HepG2 (cell line): ENCODE measurements at regions not wholly inside any gene's neighbourhood (a gene's known extent, or its start where the extent isn't known, plus 50 kb on each side); places are given as distances from the start of the nearest gene placed in this dataset.

Source experiments
- ASH2L ChIP-seq: fragments of 300-600, 200-600 bp; sonication (generic); IDR thresholded peaks from 2 replicates; pipeline ENCODE4 v1.7.0; 2017; ENCODE audit warnings: low read depth, mild to moderate bottlenecking, moderate library complexity, mixed read lengths, low read length; ENCODE audit not compliant: insufficient read length
- CC2D1A ChIP-seq: sonication (generic); formaldehyde crosslinking; IDR thresholded peaks from 2 replicates; pipeline ENCODE4 v1.8.1; 2023; ENCODE audit warnings: mild to moderate bottlenecking, missing genetic modification reagents
- CCDC6 ChIP-seq: sonication (generic); formaldehyde crosslinking; IDR thresholded peaks from 2 replicates; pipeline ENCODE4 v1.8.1; 2022; ENCODE audit warnings: mild to moderate bottlenecking, missing genetic modification reagents, moderate library complexity
- CTCF ChIP-seq: sonication (generic); formaldehyde crosslinking; IDR thresholded peaks from 2 replicates; pipeline ENCODE4 v1.5.0; 2020; ENCODE audit warnings: mild to moderate bottlenecking, missing genetic modification reagents, moderate library complexity
- HMGXB3 ChIP-seq: sonication (generic); formaldehyde crosslinking; IDR thresholded peaks from 2 replicates; pipeline ENCODE4 v1.4.0; 2020; ENCODE audit warnings: missing genetic modification reagents, borderline replicate concordance
- HOXA5 ChIP-seq: sonication (generic); formaldehyde crosslinking; IDR thresholded peaks from 2 replicates; pipeline ENCODE4 v1.4.0; 2020; ENCODE audit warnings: missing genetic modification reagents
- IRF2 ChIP-seq: IDR thresholded peaks from 2 replicates; pipeline ENCODE4 v1.6.1; 2018; ENCODE audit warnings: missing genetic modification reagents, missing compliant biosample characterization
- PHF21A ChIP-seq: sonication (generic); formaldehyde crosslinking; IDR thresholded peaks from 2 replicates; pipeline ENCODE4 v1.5.0; 2020; ENCODE audit warnings: mild to moderate bottlenecking, missing genetic modification reagents
- RAD21 ChIP-seq: fragments of 450-650 bp; formaldehyde crosslinking; IDR thresholded peaks from 2 replicates; pipeline ENCODE4 v1.5.0; 2020; ENCODE audit warnings: mild to moderate bottlenecking
- SP1 ChIP-seq, 2 experiments: fragments of 450-650 bp in 1 of 2; sonication (generic) in 1 of 2; formaldehyde crosslinking in 1 of 2; IDR thresholded peaks; 2 replicates each; pipeline versions ENCODE4 v1.4.0 to v1.6.1; 2016 to 2020; ENCODE audit warnings: missing genetic modification reagents in 1 of 2
- TCF7L2 ChIP-seq: IDR thresholded peaks from 2 replicates; pipeline ENCODE4 v1.6.1; 2011; ENCODE audit warnings: mild to moderate bottlenecking, low read depth, low read length, moderate library complexity
- THAP11 ChIP-seq: IDR thresholded peaks from 2 replicates; pipeline ENCODE4 v1.6.1; 2016; ENCODE audit warnings: missing biosample characterization, missing genetic modification reagents
- ZBTB26 ChIP-seq: IDR thresholded peaks from 2 replicates; pipeline ENCODE4 v1.6.1; 2016; ENCODE audit warnings: missing compliant biosample characterization, missing genetic modification reagents, borderline replicate concordance
- ZNF18 ChIP-seq: sonication (generic); formaldehyde crosslinking; IDR thresholded peaks from 2 replicates; pipeline ENCODE4 v1.8.0; 2022; ENCODE audit warnings: mild to moderate bottlenecking, missing genetic modification reagents; ENCODE audit not compliant: insufficient replicate concordance
- ZNF20 ChIP-seq: sonication (generic); formaldehyde crosslinking; IDR thresholded peaks from 2 replicates; pipeline ENCODE4 v1.4.0; 2020; ENCODE audit warnings: mild to moderate bottlenecking, moderate library complexity, missing genetic modification reagents
- ZNF501 ChIP-seq: sonication (generic); formaldehyde crosslinking; IDR thresholded peaks from 2 replicates; pipeline ENCODE4 v1.5.1; 2020; ENCODE audit warnings: mild to moderate bottlenecking, moderate library complexity, missing genetic modification reagents
- ZNF615 ChIP-seq: sonication (generic); formaldehyde crosslinking; IDR thresholded peaks from 2 replicates; pipeline ENCODE4 v1.5.0; 2020; ENCODE audit warnings: mild to moderate bottlenecking, missing genetic modification reagents, borderline replicate concordance
- ZSCAN9 ChIP-seq: IDR thresholded peaks from 2 replicates; pipeline ENCODE4 v1.6.1; 2016; ENCODE audit warnings: borderline replicate concordance
- TF ChIP-seq, protein P1 (sequence below): sonication (generic); formaldehyde crosslinking; IDR thresholded peaks from 2 replicates; pipeline ENCODE4 v1.8.1; 2023; ENCODE audit warnings: mild to moderate bottlenecking, missing genetic modification reagents

- 0 out of 2 replicates have a peak, but pooled peaks have one; percentile 15 for TF ChIP-seq HMGXB3 (CRISPR knock-in tag)
- 0 out of 2 replicates have a peak, but pooled peaks have one; percentile 48 for TF ChIP-seq ZNF20 (CRISPR knock-in tag)
- no peak for TF ChIP-seq TCF7L2
- TF ChIP-seq CCDC6: peak; percentile 48; the same call in 1 of the 2 replicates
- 0 out of 2 replicates have a peak, but pooled peaks have one; percentile 50 for TF ChIP-seq ZSCAN9 (CRISPR knock-in tag)
- TF ChIP-seq ZBTB26 (CRISPR knock-in tag): peak; percentile 63; the same call in 1 of the 2 replicates
- TF ChIP-seq CC2D1A (CRISPR knock-in tag): no peak
- peak; percentile 18 for TF ChIP-seq ASH2L
- TF ChIP-seq, protein P1, sequence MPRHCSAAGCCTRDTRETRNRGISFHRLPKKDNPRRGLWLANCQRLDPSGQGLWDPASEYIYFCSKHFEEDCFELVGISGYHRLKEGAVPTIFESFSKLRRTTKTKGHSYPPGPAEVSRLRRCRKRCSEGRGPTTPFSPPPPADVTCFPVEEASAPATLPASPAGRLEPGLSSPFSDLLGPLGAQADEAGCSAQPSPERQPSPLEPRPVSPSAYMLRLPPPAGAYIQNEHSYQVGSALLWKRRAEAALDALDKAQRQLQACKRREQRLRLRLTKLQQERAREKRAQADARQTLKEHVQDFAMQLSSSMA (CRISPR knock-in tag): 0 out of 2 replicates have a peak, but pooled peaks have one; percentile 31
- peak; percentile 12; the same call in 1 of the 2 replicates for TF ChIP-seq ZNF501 (CRISPR knock-in tag)
- peak; percentile 20; the same call in 1 of the 2 replicates for TF ChIP-seq THAP11 (CRISPR knock-in tag)
- TF ChIP-seq CTCF: 0 out of 2 replicates have a peak, but pooled peaks have one; percentile 7
- TF ChIP-seq HOXA5 (CRISPR knock-in tag): no peak
- peak; percentile 26; the same call in 1 of the 2 replicates for TF ChIP-seq RAD21 (CRISPR knock-in tag)
- TF ChIP-seq PHF21A (CRISPR knock-in tag): no peak
- no peak for TF ChIP-seq ZNF615 (CRISPR knock-in tag)
- TF ChIP-seq SP1 (IDR thresholded peaks at IDR 0.05): no peak
- peak; percentile 35; the same call in 1 of the 2 replicates for TF ChIP-seq SP1 (CRISPR knock-in tag; IDR thresholded peaks at IDR 0.05)
- peak; percentile 7; the same call in 1 of the 2 replicates for TF ChIP-seq IRF2
- TF ChIP-seq ZNF18 (CRISPR knock-in tag): no peak
Observed at GRCh38 chr17:72587773-72588511, 467.1 kb downstream of the SOX9 start (continued).
